Neural crest cell (in vitro differentiated cells): ENCODE measurements at regions not wholly inside any gene's neighbourhood (a gene's known extent, or its start where the extent isn't known, plus 50 kb on each side); places are given as distances from the start of the nearest gene placed in this dataset.
"Not testable (repeated sequence)": the region's sequence is repeated elsewhere in the genome, so short reads cannot be mapped to it uniquely, and the experiment has no call there.

Source experiments
- DNase-seq: peaks from one replicate; pipeline ENCODE4 v3.0.0; 2021; ENCODE audit warnings: low read depth, mixed read lengths, low spot score
- H3K27ac Mint-ChIP-seq: one replicate; pipeline ENCODE4 v1.8.0; 2021; ENCODE audit warnings: mild to moderate bottlenecking, mixed read lengths; ENCODE audit not compliant: unreplicated experiment
- H3K27me3 Mint-ChIP-seq: 2 replicates; pipeline ENCODE4 v1.8.0; 2021; ENCODE audit warnings: low read depth, mild to moderate bottlenecking, mixed read lengths
- H3K36me3 Mint-ChIP-seq: 2 replicates; pipeline ENCODE4 v1.8.0; 2021; ENCODE audit warnings: low read depth, mild to moderate bottlenecking, mixed read lengths
- H3K4me1 Mint-ChIP-seq: 2 replicates; pipeline ENCODE4 v1.8.0; 2021; ENCODE audit warnings: mixed read lengths
- H3K4me3 Mint-ChIP-seq: one replicate; pipeline ENCODE4 v1.8.0; 2021; ENCODE audit warnings: mild to moderate bottlenecking, mixed read lengths
- H3K9me3 Mint-ChIP-seq: 2 replicates; pipeline ENCODE4 v1.8.0; 2021; ENCODE audit warnings: mixed read lengths
- TF ChIP-seq, protein P1 (sequence below): fragments of 200-600 bp; sonication (generic); conservative IDR thresholded peaks from 2 replicates; pipeline ENCODE4 v1.5.0; 2021; ENCODE audit warnings: antibody characterized with exemption, mild to moderate bottlenecking

DNA sequence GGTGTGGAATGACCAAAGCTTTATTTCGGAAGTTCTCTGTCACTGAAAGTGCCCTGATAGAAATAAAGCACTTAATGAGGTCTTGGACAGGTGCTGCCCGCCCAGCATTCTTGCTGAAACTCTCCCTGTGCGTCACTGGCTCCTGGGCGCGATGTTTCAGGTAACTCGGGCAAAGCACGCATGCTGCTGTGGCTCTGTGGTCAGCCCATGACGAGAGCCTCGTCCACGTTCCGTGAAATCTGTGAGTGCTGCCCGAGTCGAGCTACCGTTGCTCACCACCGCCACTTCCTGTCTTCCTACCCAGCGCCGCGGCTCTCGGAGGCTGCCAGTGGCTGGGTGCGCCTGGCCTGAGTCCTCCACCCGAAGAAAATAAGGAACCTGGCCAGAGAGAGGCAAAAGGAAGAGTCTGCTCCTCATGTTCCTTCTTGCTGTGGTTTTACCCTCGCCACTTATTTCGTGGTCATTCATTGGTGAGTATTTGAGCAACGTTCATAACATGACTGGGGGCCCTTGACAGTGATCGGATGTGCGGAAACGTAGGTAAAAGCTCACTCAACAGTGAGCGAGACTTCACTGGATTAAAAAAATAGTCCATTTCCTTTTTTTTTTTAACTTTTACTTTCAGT lies 95.5 kb downstream of the MAP3K8 start:
- no peak for DNase-seq
- Mint-ChIP-seq H3K4me1 (peaks cover 16% of the 10 kb centered on the region), H3K27ac (no peak overlapping the region), H3K4me3 (no peak overlapping the region), H3K36me3 (no peaks in the 10 kb centered on the region), H3K9me3 (no peaks in the 10 kb centered on the region), H3K27me3 (peaks cover 4% of the 10 kb centered on the region)
- TF ChIP-seq, protein P1, sequence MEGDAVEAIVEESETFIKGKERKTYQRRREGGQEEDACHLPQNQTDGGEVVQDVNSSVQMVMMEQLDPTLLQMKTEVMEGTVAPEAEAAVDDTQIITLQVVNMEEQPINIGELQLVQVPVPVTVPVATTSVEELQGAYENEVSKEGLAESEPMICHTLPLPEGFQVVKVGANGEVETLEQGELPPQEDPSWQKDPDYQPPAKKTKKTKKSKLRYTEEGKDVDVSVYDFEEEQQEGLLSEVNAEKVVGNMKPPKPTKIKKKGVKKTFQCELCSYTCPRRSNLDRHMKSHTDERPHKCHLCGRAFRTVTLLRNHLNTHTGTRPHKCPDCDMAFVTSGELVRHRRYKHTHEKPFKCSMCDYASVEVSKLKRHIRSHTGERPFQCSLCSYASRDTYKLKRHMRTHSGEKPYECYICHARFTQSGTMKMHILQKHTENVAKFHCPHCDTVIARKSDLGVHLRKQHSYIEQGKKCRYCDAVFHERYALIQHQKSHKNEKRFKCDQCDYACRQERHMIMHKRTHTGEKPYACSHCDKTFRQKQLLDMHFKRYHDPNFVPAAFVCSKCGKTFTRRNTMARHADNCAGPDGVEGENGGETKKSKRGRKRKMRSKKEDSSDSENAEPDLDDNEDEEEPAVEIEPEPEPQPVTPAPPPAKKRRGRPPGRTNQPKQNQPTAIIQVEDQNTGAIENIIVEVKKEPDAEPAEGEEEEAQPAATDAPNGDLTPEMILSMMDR: no peak

DNA sequence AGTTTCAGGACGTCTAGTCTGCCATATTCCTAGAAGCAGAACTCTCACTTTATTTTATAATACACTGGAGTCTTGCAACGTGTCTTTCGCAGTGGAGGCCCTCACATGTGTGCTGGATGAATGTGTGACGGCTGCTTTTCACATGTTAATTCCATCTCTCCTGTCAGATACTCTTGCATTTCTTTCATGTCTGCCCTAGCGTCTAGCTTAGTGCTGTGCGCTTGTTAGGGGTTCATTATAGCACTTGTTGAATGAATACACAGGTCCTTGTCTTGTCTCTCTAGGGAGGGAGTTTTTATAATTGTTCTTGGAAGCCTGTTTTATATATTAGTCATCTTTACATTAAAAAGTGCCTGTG lies 94.4 kb downstream of the MAP3K8 start:
- Mint-ChIP-seq H3K27ac (no peak overlapping the region), H3K9me3 (no peaks in the 10 kb centered on the region), H3K4me1 (peaks cover 16% of the 10 kb centered on the region), H3K36me3 (no peaks in the 10 kb centered on the region), H3K4me3 (no peak overlapping the region), H3K27me3 (peaks cover 4% of the 10 kb centered on the region)
- TF ChIP-seq, protein P1: no peak
- no peak for DNase-seq

DNA sequence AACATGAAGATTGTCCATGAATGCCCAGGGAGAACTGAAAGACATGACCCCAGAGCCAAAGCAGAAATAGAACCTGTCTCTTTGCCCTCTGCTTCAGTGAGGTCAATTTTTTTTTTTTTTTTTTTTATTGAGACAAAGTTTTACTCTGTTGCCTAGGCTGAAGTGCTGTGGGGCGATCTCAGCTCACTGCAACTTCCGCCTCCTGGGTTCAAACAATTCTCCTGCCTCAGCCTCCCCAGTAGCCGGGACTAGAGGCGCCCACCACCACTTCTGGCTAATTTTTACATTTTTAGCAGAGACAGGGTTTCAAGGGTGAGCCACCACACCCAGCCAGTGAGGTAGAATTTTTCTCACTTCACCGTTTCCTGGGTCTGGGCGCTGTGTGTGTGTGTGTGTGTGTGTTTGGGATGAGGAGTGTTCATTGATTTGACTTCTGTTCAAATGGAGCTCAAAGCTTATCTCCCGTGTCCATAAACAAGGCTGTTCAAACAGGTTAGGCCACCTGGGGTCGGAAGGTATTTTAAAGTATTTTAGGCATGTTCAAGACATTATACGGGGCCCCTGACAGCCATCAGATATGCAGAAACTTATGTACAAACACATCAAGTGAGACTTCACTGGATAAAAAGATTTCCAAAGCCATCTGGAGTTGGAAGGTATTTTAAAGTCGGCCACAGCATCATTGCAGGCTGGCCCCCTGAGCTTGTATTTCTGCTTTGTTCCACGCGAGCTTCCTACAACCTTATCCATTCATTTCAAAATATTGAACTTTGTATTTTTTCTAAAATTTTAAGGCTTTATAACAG lies 93.8 kb downstream of the MAP3K8 start:
- TF ChIP-seq, protein P1: no peak
- Mint-ChIP-seq H3K36me3 (no peaks in the 10 kb centered on the region), H3K27ac (no peak overlapping the region), H3K4me3 (peak overlapping the region; percentile 32), H3K4me1 (peaks cover 21% of the 10 kb centered on the region), H3K27me3 (peaks cover 5% of the 10 kb centered on the region), H3K9me3 (no peaks in the 10 kb centered on the region)
- no peak for DNase-seq

DNA sequence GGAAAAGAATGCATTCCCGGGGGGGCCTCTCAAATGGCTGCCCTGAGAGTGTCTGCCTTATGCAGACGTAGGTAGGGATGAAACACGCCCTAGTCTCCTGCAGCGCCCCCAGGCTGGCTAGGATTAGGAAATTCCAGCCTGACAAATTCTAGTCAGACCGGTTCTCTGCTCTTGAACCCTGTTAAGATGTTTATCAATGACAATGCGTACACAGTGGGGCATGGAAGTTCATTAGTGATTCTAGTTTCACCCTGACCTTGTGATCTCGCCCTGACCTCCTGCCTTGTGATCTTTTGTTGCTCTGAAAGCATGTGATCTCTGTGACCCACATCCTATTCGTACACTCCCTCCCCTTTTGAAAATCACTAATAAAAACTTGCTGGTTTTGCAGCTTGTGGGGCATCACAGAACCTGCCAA lies 88.7 kb downstream of the MAP3K8 start:
- not testable (repeated sequence) for H3K36me3 Mint-ChIP-seq, H3K27ac Mint-ChIP-seq, H3K9me3 Mint-ChIP-seq, H3K4me3 Mint-ChIP-seq
- DNase-seq: peak; percentile 5
- TF ChIP-seq, protein P1: peak; percentile 24
- Mint-ChIP-seq H3K27me3 (peaks cover 23% of the 10 kb centered on the region), H3K4me1 (peaks cover 19% of the 10 kb centered on the region)

DNA sequence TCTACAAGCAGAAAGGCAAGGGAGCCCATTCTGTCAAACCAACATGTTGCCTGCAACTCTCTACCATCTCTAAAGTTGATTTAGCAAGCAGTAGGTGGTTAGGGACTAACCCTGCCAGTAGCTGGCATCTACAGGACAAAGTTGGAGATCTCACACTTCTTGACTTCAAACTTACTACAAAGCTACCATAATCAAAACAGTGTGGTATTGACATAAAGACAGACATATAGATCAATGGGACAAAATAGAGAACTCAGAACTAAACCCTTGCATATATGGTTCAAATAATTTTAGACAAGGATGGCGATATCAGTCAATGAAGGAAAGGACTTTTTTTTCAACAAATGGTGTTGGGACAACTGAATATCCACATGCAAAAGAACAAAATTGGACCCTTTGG lies 84.9 kb downstream of the MAP3K8 start:
- TF ChIP-seq, protein P1: no peak
- Mint-ChIP-seq H3K27ac (no peak overlapping the region), H3K9me3 (no peaks in the 10 kb centered on the region), H3K4me1 (peaks cover 13% of the 10 kb centered on the region), H3K4me3 (no peak overlapping the region), H3K27me3 (peaks cover 20% of the 10 kb centered on the region), H3K36me3 (peaks cover 5% of the 10 kb centered on the region)
- DNase-seq: no peak
